ENCODE measurements at regions not wholly inside any gene's neighbourhood (a gene's known extent, or its start where the extent isn't known, plus 50 kb on each side); places are given as distances from the start of the nearest gene placed in this dataset.
A peak's percentile ranks its signal among the peaks of the same experiment; 100 is the strongest.

DNA sequence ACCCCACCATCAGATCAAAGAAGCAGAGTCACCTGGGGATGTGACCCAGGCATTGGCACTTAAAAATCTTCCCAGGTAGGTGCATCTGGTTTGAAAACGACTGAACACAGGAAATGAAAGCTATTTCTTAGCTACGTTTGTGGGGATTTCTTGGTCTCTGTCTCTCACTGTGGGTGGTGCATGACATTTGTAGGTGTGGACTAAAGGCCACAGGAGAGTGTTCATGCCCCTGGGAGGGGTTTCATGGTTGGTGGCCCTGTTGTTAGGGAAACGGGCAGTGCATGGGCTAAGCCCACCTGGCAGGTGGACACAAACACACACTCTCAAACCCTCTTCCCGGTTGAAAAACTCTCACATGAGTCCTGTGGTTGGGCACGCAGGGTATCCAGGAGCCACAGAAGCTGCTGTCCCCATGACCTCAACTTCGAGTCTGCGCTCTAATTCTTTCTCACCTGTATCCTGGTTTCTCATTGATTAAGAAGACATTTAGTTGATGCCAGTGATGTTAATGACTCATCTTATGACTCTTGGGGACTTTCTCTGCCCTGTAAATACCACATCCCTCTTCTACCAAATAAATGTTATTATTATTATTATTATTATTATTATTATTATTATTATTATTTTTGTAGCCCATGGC is 119.4 kb downstream of the MRPS6 start:
- intact Hi-C loops (cut with DNase I; ENCODE audit: low total_unique reads) = no loop called here
- Histone ChIP-seq H3K4me1 (peaks cover 0 to 2% (median 0%) of the 10 kb centered on the region in 4 donors), H3K36me3 (peaks cover 0 to 15% (median 4%) of the 10 kb centered on the region in 3 donors), H3K27me3 (no peaks in the 10 kb centered on the region), H3K27ac (no peak overlapping the region), H3K4me3 (no peak overlapping the region), H3K9me3 (no peaks in the 10 kb centered on the region)
- DNase-seq = no peak
- TF ChIP-seq, protein P1, sequence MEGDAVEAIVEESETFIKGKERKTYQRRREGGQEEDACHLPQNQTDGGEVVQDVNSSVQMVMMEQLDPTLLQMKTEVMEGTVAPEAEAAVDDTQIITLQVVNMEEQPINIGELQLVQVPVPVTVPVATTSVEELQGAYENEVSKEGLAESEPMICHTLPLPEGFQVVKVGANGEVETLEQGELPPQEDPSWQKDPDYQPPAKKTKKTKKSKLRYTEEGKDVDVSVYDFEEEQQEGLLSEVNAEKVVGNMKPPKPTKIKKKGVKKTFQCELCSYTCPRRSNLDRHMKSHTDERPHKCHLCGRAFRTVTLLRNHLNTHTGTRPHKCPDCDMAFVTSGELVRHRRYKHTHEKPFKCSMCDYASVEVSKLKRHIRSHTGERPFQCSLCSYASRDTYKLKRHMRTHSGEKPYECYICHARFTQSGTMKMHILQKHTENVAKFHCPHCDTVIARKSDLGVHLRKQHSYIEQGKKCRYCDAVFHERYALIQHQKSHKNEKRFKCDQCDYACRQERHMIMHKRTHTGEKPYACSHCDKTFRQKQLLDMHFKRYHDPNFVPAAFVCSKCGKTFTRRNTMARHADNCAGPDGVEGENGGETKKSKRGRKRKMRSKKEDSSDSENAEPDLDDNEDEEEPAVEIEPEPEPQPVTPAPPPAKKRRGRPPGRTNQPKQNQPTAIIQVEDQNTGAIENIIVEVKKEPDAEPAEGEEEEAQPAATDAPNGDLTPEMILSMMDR (IDR thresholded peaks at IDR 0.05) = no peak

DNA sequence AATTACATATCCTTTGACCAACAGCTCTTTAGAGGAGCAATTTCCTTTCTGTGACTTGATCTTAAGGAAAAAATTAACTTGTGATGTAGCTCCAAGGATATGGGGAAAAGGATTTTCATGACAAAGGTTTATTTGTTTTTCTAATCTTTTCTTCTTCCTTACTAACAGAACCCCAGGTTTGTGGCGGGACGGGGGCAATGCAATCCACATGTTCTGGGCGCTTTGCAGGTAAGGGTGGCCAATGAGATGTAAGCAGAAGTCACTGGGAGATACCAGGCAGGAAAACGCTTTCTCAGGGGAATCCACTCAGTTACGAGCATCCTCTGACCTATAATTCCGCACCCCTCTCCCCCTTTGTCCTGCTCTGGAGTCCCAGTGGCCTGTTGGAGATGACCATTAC is 122.0 kb downstream of the MRPS6 start:
- intact Hi-C loops (cut with DNase I; ENCODE audit: low total_unique reads) = loop anchor here (5.0 kb wide), 1 partner anchor 273 kb away; no protein-coding TSS in a partner anchor
- DNase-seq = no peak
- Histone ChIP-seq H3K9me3 (no peaks in the 10 kb centered on the region), H3K4me3 (no peak overlapping the region), H3K27me3 (no peaks in the 10 kb centered on the region), H3K4me1 (peaks cover 0 to 5% (median 0%) of the 10 kb centered on the region in 4 donors), H3K27ac (no peak overlapping the region), H3K36me3 (peaks cover 0 to 4% (median 0%) of the 10 kb centered on the region in 3 donors)
- TF ChIP-seq, protein P1 (IDR thresholded peaks at IDR 0.05) = no peak

DNA sequence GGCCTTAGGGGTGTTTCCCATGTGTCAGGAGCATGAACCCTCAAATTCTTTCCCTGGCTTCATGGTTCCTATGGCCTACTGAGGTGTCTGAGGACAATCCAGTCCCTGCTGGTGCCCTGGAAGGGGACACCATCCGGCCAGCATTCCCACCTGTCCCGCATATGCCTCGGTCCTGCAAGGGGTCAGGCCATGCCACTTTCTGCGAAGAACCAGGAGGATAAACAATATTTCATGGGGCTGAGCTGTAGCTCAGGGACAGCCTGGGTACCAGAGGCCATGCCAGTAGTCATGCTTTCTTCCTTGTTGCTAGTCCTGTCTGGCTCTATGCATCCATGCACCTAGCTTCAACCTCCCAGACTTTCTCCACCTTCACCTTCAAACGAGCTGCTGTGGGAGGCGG is 123.6 kb downstream of the MRPS6 start:
- Histone ChIP-seq H3K27me3 (no peaks in the 10 kb centered on the region), H3K9me3 (no peaks in the 10 kb centered on the region), H3K4me3 (no peak overlapping the region), H3K4me1 (peaks cover 0 to 18% (median 3%) of the 10 kb centered on the region in 4 donors), H3K36me3 (no peaks in the 10 kb centered on the region), H3K27ac (no peak overlapping the region)
- intact Hi-C loops (cut with DNase I; ENCODE audit: low total_unique reads) = loop anchor here (5.0 kb wide), 1 partner anchor 275 kb away; no protein-coding TSS in a partner anchor
- TF ChIP-seq, protein P1 (IDR thresholded peaks at IDR 0.05) = no peak
- DNase-seq = no peak

DNA sequence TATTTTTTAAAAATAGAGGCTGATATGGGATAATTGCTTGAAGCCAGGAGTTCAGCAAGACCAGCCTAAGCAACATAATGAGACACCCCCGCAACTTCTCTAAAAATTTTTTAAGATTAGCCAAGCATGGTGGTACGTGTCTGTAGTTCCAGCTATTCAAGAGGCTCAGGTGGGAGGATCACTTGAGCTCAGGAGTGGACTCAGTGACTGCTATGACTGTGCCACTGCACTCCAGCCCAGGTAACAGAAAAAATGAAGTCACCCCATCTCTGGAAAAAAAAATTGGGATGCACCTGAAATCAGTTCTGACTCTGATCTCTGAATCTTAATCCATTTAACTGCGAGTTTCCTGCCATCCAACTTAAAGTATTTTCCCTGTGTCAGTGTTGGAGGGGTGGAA is 124.2 kb downstream of the MRPS6 start:
- Histone ChIP-seq H3K27ac (no peak overlapping the region), H3K36me3 (no peaks in the 10 kb centered on the region), H3K4me3 (no peak overlapping the region), H3K4me1 (peaks cover 0 to 24% (median 7%) of the 10 kb centered on the region in 4 donors), H3K27me3 (no peaks in the 10 kb centered on the region), H3K9me3 (no peaks in the 10 kb centered on the region)
- DNase-seq = no peak
- TF ChIP-seq, protein P1 (IDR thresholded peaks at IDR 0.05) = no peak
- intact Hi-C loops (cut with DNase I; ENCODE audit: low total_unique reads) = loop anchor here (5.0 kb wide), 1 partner anchor 275 kb away; no protein-coding TSS in a partner anchor

DNA sequence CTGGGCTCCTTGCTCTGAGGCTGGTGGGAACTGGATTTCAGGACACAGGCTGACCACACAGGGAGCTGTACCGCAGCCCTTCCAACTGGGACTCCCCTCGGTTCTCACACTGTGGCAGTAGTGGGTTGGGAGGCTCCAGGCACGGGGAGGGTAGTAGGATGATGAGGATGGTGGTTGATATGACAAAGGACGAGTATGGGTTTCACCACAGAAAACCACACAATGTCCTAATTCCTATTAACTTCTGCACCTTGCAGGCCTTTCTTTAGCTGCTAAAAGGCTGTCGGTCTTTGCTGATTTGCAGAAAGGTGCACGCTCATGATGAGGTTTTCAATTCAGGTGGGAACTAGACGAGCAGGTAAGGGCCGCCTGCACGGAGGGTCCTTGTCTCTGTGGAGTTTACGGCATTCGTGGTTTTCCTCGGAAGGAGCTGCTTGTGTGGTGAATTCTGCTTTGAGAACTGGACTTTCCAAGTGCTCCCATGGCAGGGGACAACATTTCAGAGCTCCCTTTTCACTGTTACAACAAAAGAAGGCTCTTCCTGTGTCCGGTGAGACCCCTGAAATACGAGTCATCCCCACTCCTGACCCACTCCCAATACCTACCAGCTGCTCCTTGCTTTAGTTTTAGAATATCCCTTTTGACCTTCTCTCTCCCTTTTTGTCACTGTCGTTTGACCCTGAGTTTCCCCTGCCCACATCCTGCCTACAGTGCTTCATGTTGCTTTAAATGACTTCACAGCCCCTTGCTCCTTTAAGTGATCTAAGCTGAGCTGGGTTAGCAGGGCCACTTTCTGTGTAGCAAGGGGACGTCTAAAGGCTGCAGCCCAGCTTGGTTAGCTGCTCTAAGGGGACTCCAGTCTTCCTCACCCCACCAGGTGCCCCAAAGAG is 125.1 kb downstream of the MRPS6 start:
- TF ChIP-seq, protein P1 (IDR thresholded peaks at IDR 0.05) = no peak
- no peaks in the 10 kb centered on the region for H3K27me3 ChIP-seq
- no peak overlapping the region for H3K4me3 ChIP-seq
- H3K36me3 ChIP-seq = no peaks in the 10 kb centered on the region
- H3K27ac ChIP-seq = peak overlapping the region; percentile 4 to 10
- H3K9me3 ChIP-seq = no peaks in the 10 kb centered on the region
- intact Hi-C loops (cut with DNase I; ENCODE audit: low total_unique reads) = loop anchor here (5.0 kb wide), 1 partner anchor 276 kb away; no protein-coding TSS in a partner anchor
- DNase-seq = no peak
- peaks cover 0 to 33% (median 13%) of the 10 kb centered on the region in 4 donors for H3K4me1 ChIP-seq

Data from tibial artery (tissue), 4 donors.